ENCODE measurements at regions not wholly inside any gene's neighbourhood (a gene's known extent, or its start where the extent isn't known, plus 50 kb on each side); places are given as distances from the start of the nearest gene placed in this dataset.

DNA sequence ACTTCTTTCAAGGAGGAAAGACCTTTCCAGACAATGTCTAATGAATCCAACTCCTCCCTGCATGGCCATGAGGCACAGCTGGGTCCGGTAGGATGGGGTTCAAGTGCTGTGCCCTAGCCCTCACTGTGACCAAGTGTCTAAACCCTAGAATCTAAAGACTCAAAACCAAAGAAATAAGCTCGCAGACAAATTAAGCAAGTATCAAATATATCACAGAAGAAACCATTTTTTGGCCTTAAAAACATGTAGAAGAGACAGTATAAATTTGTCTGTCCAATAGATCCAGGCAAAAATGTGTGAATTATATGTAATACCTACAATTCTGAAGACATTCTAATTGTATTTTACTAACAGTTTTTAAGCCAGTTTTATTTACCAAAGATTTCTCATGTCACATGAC lies 56.4 kb upstream of the WDR17 start:
- TF ChIP-seq EZH2 (IDR thresholded peaks at IDR 0.05) (no peak), EZH2phosphoT487 (IDR thresholded peaks at IDR 0.05) (no peak)
